Body of pancreas (tissue), 4 donors: ENCODE measurements at regions not wholly inside any gene's neighbourhood (a gene's known extent, or its start where the extent isn't known, plus 50 kb on each side); places are given as distances from the start of the nearest gene placed in this dataset.

ENCODE experiments used
- ATAC-seq: fragments of 150-250 bp; one replicate; pipeline ENCODE4 v1.9.1; 2016
- DNase-seq, 4 donors: peaks; one replicate each; pipeline ENCODE4 v3.0.0-alpha.2; 2019
- H3K27ac ChIP-seq, 4 donors: fragments of 200-600 bp; sonication (generic); 1 replicate in 3 of 4; 2 replicates in 1 of 4; pipeline versions ENCODE4 v1.5.1 to v1.6.1; 2016 to 2019; ENCODE audit warnings: mild to moderate bottlenecking in 1 of 4, mixed read lengths in 1 of 4, moderate library complexity in 1 of 4
- H3K27me3 ChIP-seq, 2 donors: fragments of 200-600 bp; sonication (generic); one replicate each; pipeline ENCODE4 v1.6.0; 2016; ENCODE audit warnings: mild to moderate bottlenecking in 1 of 2
- H3K36me3 ChIP-seq, 2 donors: fragments of 200-600 bp; sonication (generic); replicated peaks in 1 of 2; 2 replicates each; pipeline ENCODE4 v1.5.1; 2016; ENCODE audit warnings: low read depth in 2 of 2; ENCODE audit not compliant: insufficient read depth in 1 of 2
- H3K4me1 ChIP-seq: fragments of 200-600 bp; sonication (generic); one replicate; pipeline ENCODE4 v1.6.0; 2016
- H3K4me3 ChIP-seq, 2 donors: fragments of 200-600 bp; sonication (generic); 1 replicate in 1 of 2; 2 replicates in 1 of 2; pipeline ENCODE4 v1.5.1; 2016 to 2019
- H3K9me3 ChIP-seq, 3 donors: fragments of 200-600 bp; sonication (generic); 1 replicate in 2 of 3; 2 replicates in 1 of 3; pipeline ENCODE4 v1.5.1; 2016
- POLR2A ChIP-seq, 3 donors: fragments of 450-650 bp; IDR thresholded peaks; one replicate each; pipeline ENCODE4 v1.6.1; 2016; ENCODE audit warnings: antibody characterized with exemption in 3 of 3, mild to moderate bottlenecking in 2 of 3
- WGBS, 2 donors: methylation state at CpG; one replicate each; pipeline ENCODE4 v1.1.5; 2017; 5-methylcytosine and 5-hydroxymethylcytosine counted together
- intact Hi-C: fragments of 100-400 bp; cut with DNase I; formaldehyde crosslinking; loops from one replicate; pipeline ENCODE4 v1.15.1; 2023
- TF ChIP-seq, protein P1 (sequence below), 7 experiments: fragments of 450-650 bp in 4 of 7; fragments of 200-600 bp in 3 of 7; sonication (generic) in 3 of 7; IDR thresholded peaks; one replicate each; pipeline ENCODE4 v1.5.1; 2016 to 2019; ENCODE audit warnings: antibody characterized with exemption in 7 of 7

DNA sequence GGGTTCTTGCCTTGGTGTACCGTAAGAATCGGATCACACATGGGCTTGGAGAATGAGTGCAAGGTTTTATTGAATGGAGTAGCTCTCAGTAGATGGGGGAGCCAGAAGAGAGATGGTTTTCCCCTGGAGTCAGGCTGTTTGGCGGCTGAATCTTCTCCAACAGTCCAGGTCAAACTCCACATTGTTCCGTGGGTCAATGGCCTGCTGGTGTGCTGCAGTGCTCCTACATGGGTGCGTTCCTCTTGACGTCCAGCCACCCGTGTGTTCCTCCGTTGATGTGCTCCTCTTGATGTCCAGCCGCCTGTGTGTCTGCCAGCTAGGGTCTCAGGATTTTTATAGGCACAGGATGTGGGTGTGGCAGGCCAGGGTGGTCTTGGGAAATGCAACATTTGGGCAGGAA, 69.3 kb upstream of the AGBL1 start:
- DNase-seq (no peak), ATAC-seq (no peak)
- TF ChIP-seq, protein P1, sequence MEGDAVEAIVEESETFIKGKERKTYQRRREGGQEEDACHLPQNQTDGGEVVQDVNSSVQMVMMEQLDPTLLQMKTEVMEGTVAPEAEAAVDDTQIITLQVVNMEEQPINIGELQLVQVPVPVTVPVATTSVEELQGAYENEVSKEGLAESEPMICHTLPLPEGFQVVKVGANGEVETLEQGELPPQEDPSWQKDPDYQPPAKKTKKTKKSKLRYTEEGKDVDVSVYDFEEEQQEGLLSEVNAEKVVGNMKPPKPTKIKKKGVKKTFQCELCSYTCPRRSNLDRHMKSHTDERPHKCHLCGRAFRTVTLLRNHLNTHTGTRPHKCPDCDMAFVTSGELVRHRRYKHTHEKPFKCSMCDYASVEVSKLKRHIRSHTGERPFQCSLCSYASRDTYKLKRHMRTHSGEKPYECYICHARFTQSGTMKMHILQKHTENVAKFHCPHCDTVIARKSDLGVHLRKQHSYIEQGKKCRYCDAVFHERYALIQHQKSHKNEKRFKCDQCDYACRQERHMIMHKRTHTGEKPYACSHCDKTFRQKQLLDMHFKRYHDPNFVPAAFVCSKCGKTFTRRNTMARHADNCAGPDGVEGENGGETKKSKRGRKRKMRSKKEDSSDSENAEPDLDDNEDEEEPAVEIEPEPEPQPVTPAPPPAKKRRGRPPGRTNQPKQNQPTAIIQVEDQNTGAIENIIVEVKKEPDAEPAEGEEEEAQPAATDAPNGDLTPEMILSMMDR (IDR thresholded peaks at IDR 0.05): no peak
- no peak for TF ChIP-seq POLR2A (IDR thresholded peaks at IDR 0.05)
- H3K36me3 ChIP-seq: no peaks in the 10 kb centered on the region
- no peak overlapping the region for H3K4me3 ChIP-seq
- H3K27ac ChIP-seq: no peak overlapping the region
- H3K27me3 ChIP-seq: no peaks in the 10 kb centered on the region
- intact Hi-C loops: no loop called here
- WGBS, 2 donors: 74 to 75% methylated on average over 8 to 9 of the region's 9 CpGs
- no peaks in the 10 kb centered on the region for H3K9me3 ChIP-seq
- no peaks in the 10 kb centered on the region for H3K4me1 ChIP-seq

DNA sequence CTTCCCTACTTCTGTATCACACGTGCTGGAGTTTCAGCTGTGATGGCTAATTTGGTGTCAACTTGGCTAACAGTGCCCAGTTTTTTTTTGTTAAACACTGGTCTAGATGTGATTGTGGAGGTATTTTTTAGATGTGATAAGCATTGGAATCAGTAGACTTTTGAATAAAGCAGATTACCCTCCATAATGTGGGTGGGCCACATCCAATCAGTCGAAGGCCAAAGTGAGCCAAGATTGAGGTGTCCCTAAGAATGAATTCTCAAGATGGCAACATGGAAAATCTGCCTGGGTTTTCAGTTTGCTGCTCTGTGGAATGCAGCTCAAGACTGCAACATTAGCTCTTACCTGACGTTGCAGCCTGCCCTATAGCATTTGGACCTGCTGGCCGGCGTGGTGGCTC, 68.8 kb upstream of the AGBL1 start:
- intact Hi-C loops: no loop called here

DNA sequence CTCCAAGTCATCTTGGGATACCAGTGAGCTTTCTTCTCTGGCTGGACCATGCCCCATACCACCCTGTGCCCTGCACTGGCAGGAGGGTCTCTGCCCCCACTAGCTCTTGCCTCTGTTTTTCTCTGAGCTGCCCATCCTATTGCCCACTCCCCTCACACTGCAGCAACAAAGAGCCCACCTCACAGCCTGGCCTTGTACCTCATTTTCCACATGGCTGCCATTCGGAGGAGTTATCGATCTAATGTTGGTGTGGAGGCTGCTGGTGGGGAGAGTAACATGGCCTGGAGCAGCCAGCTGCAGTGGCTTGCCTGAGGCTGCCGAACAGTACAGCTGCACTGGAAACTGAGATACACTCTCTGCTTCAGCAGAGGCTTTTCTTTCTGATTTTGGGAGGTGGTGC, 65.7 kb upstream of the AGBL1 start:
- ATAC-seq: no peak
- no peak for DNase-seq
- Histone ChIP-seq H3K36me3 (no peaks in the 10 kb centered on the region), H3K4me3 (no peak overlapping the region), H3K9me3 (no peaks in the 10 kb centered on the region), H3K4me1 (no peaks in the 10 kb centered on the region), H3K27me3 (no peaks in the 10 kb centered on the region), H3K27ac (no peak overlapping the region)
- 17 to 44% methylated on average over 3 of the region's 3 CpGs for WGBS, 2 donors
- intact Hi-C loops: no loop called here
- TF ChIP-seq, protein P1 (IDR thresholded peaks at IDR 0.05): no peak

More for the DNA sequence above, 68.8 kb upstream of the AGBL1 start:
- Histone ChIP-seq H3K27ac (no peak overlapping the region), H3K27me3 (no peaks in the 10 kb centered on the region), H3K36me3 (no peaks in the 10 kb centered on the region), H3K9me3 (no peaks in the 10 kb centered on the region), H3K4me1 (no peaks in the 10 kb centered on the region), H3K4me3 (no peak overlapping the region)
- ATAC-seq: no peak
- TF ChIP-seq, protein P1 (IDR thresholded peaks at IDR 0.05): no peak
- no peak for DNase-seq
- WGBS, 2 donors: 60 to 62% methylated on average over 5 of the region's 5 CpGs

DNA sequence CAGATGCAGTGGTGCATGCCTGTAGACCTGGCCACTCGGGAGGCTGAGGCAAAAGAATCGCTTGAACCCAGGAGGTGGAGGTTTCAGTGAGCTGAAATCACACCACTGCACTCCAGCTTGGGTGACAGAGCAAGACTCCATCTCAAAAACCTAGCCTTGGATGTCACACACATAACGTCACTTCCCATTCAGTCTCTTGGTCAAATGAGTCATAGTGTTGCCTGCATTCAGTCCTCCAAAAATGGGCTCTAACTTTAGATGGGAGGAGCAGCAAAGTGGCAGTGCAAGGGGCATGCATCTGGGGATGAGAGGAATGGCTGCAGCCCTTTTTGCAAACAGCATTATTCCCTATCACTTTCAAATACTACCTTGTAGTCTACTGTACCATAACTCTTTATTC, 62.9 kb upstream of the AGBL1 start:
- Histone ChIP-seq H3K27ac (no peak overlapping the region), H3K4me3 (no peak overlapping the region), H3K9me3 (no peaks in the 10 kb centered on the region), H3K36me3 (no peaks in the 10 kb centered on the region), H3K27me3 (no peaks in the 10 kb centered on the region), H3K4me1 (no peaks in the 10 kb centered on the region)
- 52 to 67% methylated on average over 3 of the region's 3 CpGs for WGBS, 2 donors
- DNase-seq: no peak
- intact Hi-C loops: no loop called here
- TF ChIP-seq, protein P1 (IDR thresholded peaks at IDR 0.05): no peak
- no peak for TF ChIP-seq POLR2A (IDR thresholded peaks at IDR 0.05)
- ATAC-seq: no peak

DNA sequence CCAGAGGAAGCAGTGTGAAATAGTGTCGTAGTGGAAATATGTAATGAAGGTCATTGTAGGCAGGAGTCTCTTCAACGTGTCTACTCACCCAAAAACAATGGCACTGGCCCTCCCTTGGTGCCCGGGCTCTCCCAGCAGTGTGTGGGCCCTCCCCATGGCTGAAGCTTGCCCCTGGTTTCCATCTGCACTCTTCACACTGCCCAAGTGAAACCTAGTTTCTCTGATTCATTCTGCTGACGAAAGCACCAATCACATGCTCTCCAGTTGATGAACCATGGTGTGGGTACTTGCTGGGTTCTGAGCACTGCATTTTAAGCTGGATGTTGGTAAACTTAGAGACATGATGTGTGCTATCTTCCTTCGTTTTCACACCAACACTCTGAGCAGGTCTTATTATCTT, 61.0 kb upstream of the AGBL1 start:
- H3K9me3 ChIP-seq: no peaks in the 10 kb centered on the region
- intact Hi-C loops: no loop called here
- ATAC-seq (no peak), DNase-seq (no peak)
- no peak overlapping the region for H3K4me3 ChIP-seq
- no peaks in the 10 kb centered on the region for H3K4me1 ChIP-seq
- no peaks in the 10 kb centered on the region for H3K27me3 ChIP-seq
- WGBS, 2 donors: 54 to 60% methylated on average over 5 of the region's 5 CpGs
- TF ChIP-seq, protein P1 (IDR thresholded peaks at IDR 0.05): no peak
- no peak for TF ChIP-seq POLR2A (IDR thresholded peaks at IDR 0.05)
- H3K27ac ChIP-seq: no peak overlapping the region
- H3K36me3 ChIP-seq: no peaks in the 10 kb centered on the region
